Activated T-helper 17 cell treated with anti-CD3 and anti-CD28 coated beads, Interleukin-2, amount 50 U/mL, for 72 hours (primary cell): ENCODE measurements at regions not wholly inside any gene's neighbourhood (a gene's known extent, or its start where the extent isn't known, plus 50 kb on each side); places are given as distances from the start of the nearest gene placed in this dataset.

Experiments used
- ATAC-seq: fragments of 150-1000 bp; cut with Tn5 transposase; replicated peaks from 2 replicates; pipeline ENCODE4 v1.10.0; 2021; ENCODE audit warnings: mild to moderate bottlenecking, moderate library complexity
- H3K27ac Mint-ChIP-seq: one replicate; pipeline ENCODE4 v1.8.0; 2022; ENCODE audit warnings: mixed read lengths
- H3K27me3 Mint-ChIP-seq: one replicate; pipeline ENCODE4 v1.8.0; 2022; ENCODE audit warnings: mixed read lengths
- H3K36me3 Mint-ChIP-seq: one replicate; pipeline ENCODE4 v1.8.0; 2022; ENCODE audit warnings: low read depth, mild to moderate bottlenecking, mixed read lengths
- H3K4me1 Mint-ChIP-seq: one replicate; pipeline ENCODE4 v1.8.0; 2022; ENCODE audit warnings: mixed read lengths
- H3K4me3 Mint-ChIP-seq: one replicate; pipeline ENCODE4 v1.8.0; 2022; ENCODE audit warnings: mild to moderate bottlenecking, mixed read lengths
- H3K9me3 Mint-ChIP-seq: one replicate; pipeline ENCODE4 v1.8.0; 2022; ENCODE audit warnings: mixed read lengths

- H3K9me3 Mint-ChIP-seq, result peaks cover 12% of the 10 kb centered on the region
- H3K36me3 Mint-ChIP-seq, result no peaks in the 10 kb centered on the region
- H3K27me3 Mint-ChIP-seq, result no peaks in the 10 kb centered on the region
- no peak overlapping the region for H3K27ac Mint-ChIP-seq
- ATAC-seq, result no peak
- H3K4me3 Mint-ChIP-seq, result no peak overlapping the region
- no peaks in the 10 kb centered on the region for H3K4me1 Mint-ChIP-seq
Measured at GRCh38 chr14:42628602-42629001, 1021.9 kb downstream of the LRFN5 start.

DNA sequence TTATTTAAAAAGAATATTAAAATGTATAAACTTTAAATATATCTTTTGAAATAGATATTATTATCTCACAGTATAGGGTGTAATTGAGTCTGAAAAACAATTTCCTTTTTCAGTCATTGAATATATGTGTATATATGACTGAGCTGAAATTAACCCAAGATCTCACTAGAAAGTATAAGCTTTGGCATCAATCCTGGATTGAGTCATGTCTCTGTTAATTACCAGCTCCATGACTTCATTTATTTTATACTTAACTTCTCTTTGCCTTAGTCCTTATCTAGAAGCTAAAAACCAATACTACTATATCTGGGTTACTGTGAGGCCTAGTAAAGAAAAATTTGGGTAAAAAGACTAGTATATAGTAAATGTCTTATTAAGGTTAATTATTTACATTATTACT lies 1020.3 kb downstream of the LRFN5 start:
- H3K36me3 Mint-ChIP-seq, result no peaks in the 10 kb centered on the region
- no peak overlapping the region for H3K27ac Mint-ChIP-seq
- no peak for ATAC-seq
- H3K4me1 Mint-ChIP-seq, result no peaks in the 10 kb centered on the region
- H3K9me3 Mint-ChIP-seq, result peaks cover 7% of the 10 kb centered on the region
- H3K4me3 Mint-ChIP-seq, result no peak overlapping the region
- H3K27me3 Mint-ChIP-seq, result no peaks in the 10 kb centered on the region

- ATAC-seq, result no peak
- Mint-ChIP-seq H3K27me3 (no peaks in the 10 kb centered on the region), H3K4me1 (no peaks in the 10 kb centered on the region), H3K27ac (no peak overlapping the region), H3K36me3 (no peaks in the 10 kb centered on the region), H3K9me3 (peaks cover 7% of the 10 kb centered on the region), H3K4me3 (no peak overlapping the region)
Measured at GRCh38 chr14:42624980-42625761, 1018.5 kb downstream of the LRFN5 start.

- no peaks in the 10 kb centered on the region for H3K4me1 Mint-ChIP-seq
- H3K36me3 Mint-ChIP-seq, result no peaks in the 10 kb centered on the region
- H3K4me3 Mint-ChIP-seq, result no peak overlapping the region
- no peaks in the 10 kb centered on the region for H3K27me3 Mint-ChIP-seq
- H3K27ac Mint-ChIP-seq, result no peak overlapping the region
- H3K9me3 Mint-ChIP-seq, result peaks cover 12% of the 10 kb centered on the region
- no peak for ATAC-seq
Measured at GRCh38 chr14:42617005-42617404, 1010.3 kb downstream of the LRFN5 start.

- no peaks in the 10 kb centered on the region for H3K27me3 Mint-ChIP-seq
- no peaks in the 10 kb centered on the region for H3K4me1 Mint-ChIP-seq
- H3K4me3 Mint-ChIP-seq, result no peak overlapping the region
- H3K27ac Mint-ChIP-seq, result no peak overlapping the region
- no peaks in the 10 kb centered on the region for H3K36me3 Mint-ChIP-seq
- H3K9me3 Mint-ChIP-seq, result peaks cover 11% of the 10 kb centered on the region
- no peak for ATAC-seq
Measured at GRCh38 chr14:42606839-42607238, 1000.2 kb downstream of the LRFN5 start.

GRCh38 chr14:42602336-42602845 lies 995.7 kb downstream of the LRFN5 start:
- H3K4me1 Mint-ChIP-seq, result no peaks in the 10 kb centered on the region
- no peaks in the 10 kb centered on the region for H3K36me3 Mint-ChIP-seq
- ATAC-seq, result no peak
- no peaks in the 10 kb centered on the region for H3K27me3 Mint-ChIP-seq
- H3K4me3 Mint-ChIP-seq, result no peak overlapping the region
- H3K27ac Mint-ChIP-seq, result no peak overlapping the region
- peaks cover 8% of the 10 kb centered on the region for H3K9me3 Mint-ChIP-seq

- H3K27ac Mint-ChIP-seq, result no peak overlapping the region
- no peak for ATAC-seq
- no peaks in the 10 kb centered on the region for H3K27me3 Mint-ChIP-seq
- H3K4me1 Mint-ChIP-seq, result no peaks in the 10 kb centered on the region
- H3K4me3 Mint-ChIP-seq, result no peak overlapping the region
- H3K36me3 Mint-ChIP-seq, result no peaks in the 10 kb centered on the region
- peaks cover 21% of the 10 kb centered on the region for H3K9me3 Mint-ChIP-seq
Measured at GRCh38 chr14:42572032-42572431, 965.4 kb downstream of the LRFN5 start.

GRCh38 chr14:42569227-42569626 lies 962.6 kb downstream of the LRFN5 start:
- ATAC-seq, result no peak
- Mint-ChIP-seq H3K36me3 (no peaks in the 10 kb centered on the region), H3K4me3 (no peak overlapping the region), H3K4me1 (no peaks in the 10 kb centered on the region), H3K9me3 (peaks cover 12% of the 10 kb centered on the region), H3K27me3 (no peaks in the 10 kb centered on the region), H3K27ac (no peak overlapping the region)

- Mint-ChIP-seq H3K9me3 (peaks cover 8% of the 10 kb centered on the region), H3K27me3 (no peaks in the 10 kb centered on the region), H3K27ac (no peak overlapping the region), H3K36me3 (no peaks in the 10 kb centered on the region), H3K4me1 (no peaks in the 10 kb centered on the region), H3K4me3 (no peak overlapping the region)
- ATAC-seq, result no peak
Measured at GRCh38 chr14:42565556-42565955, 958.9 kb downstream of the LRFN5 start.

DNA sequence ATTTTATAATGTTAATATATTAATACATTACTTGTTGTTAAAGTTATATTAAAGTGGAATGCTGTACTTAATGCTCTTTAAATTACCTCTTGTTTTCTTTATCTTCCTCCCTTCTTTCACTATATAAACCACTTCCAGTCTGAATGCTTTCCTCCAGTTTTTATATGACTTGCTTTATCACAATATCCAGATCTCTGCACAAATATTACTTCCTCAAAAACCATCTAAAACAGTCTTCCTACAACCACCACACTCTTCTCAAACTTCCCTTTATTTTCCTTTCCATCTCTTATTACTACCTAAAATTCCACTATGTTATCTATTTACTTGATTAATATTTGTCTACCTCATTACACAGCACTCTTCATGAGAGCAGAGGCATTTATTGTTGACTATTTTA lies 956.6 kb downstream of the LRFN5 start:
- Mint-ChIP-seq H3K4me1 (no peaks in the 10 kb centered on the region), H3K9me3 (peaks cover 8% of the 10 kb centered on the region), H3K27ac (no peak overlapping the region), H3K27me3 (no peaks in the 10 kb centered on the region), H3K36me3 (no peaks in the 10 kb centered on the region), H3K4me3 (no peak overlapping the region)
- ATAC-seq, result no peak

GRCh38 chr14:42556551-42556950 lies 949.9 kb downstream of the LRFN5 start:
- no peak for ATAC-seq
- peaks cover 15% of the 10 kb centered on the region for H3K9me3 Mint-ChIP-seq
- no peaks in the 10 kb centered on the region for H3K36me3 Mint-ChIP-seq

DNA sequence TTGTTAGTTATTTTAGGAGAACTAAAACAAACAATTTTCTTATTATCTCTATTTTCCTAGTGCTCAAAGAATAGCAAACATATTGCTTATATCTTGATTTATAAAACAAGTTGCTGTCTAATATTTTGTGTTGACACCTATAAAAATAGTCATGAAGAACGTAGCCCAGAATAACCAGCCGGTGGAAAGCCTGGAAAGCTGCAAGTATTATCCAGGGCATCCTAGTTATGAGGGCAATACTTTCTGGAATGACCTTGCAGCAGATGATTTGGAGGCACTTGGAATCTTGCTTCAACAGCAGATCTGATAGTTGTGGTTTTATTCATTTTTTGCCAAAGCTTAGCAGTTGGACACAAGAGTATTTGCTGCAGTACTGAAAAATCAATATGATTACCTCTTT lies 948.7 kb downstream of the LRFN5 start:
- Mint-ChIP-seq H3K27me3 (no peaks in the 10 kb centered on the region), H3K9me3 (peaks cover 15% of the 10 kb centered on the region), H3K27ac (no peak overlapping the region), H3K36me3 (no peaks in the 10 kb centered on the region), H3K4me3 (no peak overlapping the region), H3K4me1 (no peaks in the 10 kb centered on the region)
- ATAC-seq, result no peak

More at GRCh38 chr14:42556551-42556950, 949.9 kb downstream of the LRFN5 start:
- H3K27ac Mint-ChIP-seq, result no peak overlapping the region
- H3K4me1 Mint-ChIP-seq, result no peaks in the 10 kb centered on the region
- no peaks in the 10 kb centered on the region for H3K27me3 Mint-ChIP-seq
- no peak overlapping the region for H3K4me3 Mint-ChIP-seq

GRCh38 chr14:42554091-42554490 lies 947.4 kb downstream of the LRFN5 start:
- Mint-ChIP-seq H3K36me3 (no peaks in the 10 kb centered on the region), H3K27ac (no peak overlapping the region), H3K27me3 (no peaks in the 10 kb centered on the region), H3K4me3 (no peak overlapping the region), H3K4me1 (no peaks in the 10 kb centered on the region), H3K9me3 (peaks cover 20% of the 10 kb centered on the region)
- ATAC-seq, result no peak

- peaks cover 24% of the 10 kb centered on the region for H3K9me3 Mint-ChIP-seq
- ATAC-seq, result no peak
- no peaks in the 10 kb centered on the region for H3K27me3 Mint-ChIP-seq
- no peaks in the 10 kb centered on the region for H3K4me1 Mint-ChIP-seq
- H3K36me3 Mint-ChIP-seq, result no peaks in the 10 kb centered on the region
- no peak overlapping the region for H3K27ac Mint-ChIP-seq
- no peak overlapping the region for H3K4me3 Mint-ChIP-seq
Measured at GRCh38 chr14:42550310-42550709, 943.6 kb downstream of the LRFN5 start.

DNA sequence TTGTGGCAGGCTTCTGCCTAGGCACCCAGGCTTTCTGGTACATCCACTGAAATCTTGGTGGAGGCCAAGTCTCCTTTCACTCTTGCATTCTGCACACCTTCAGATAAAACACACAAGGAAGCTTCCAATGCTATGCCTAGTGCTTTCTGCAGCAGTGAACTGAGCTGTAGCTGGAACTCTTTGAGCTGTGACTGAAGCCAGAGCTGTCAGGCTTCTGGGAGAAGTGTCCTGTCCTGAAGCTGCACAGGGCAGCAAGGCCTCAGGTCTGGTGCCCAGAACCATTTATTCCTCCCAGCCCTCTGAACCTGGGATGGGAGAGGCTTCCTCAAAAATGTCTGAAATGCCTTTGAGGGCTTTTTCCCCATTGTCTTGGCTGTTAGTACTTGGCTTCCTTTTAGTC lies 941.7 kb downstream of the LRFN5 start:
- Mint-ChIP-seq H3K27me3 (no peaks in the 10 kb centered on the region), H3K4me3 (no peak overlapping the region), H3K9me3 (peaks cover 18% of the 10 kb centered on the region), H3K27ac (no peak overlapping the region), H3K36me3 (no peaks in the 10 kb centered on the region), H3K4me1 (no peaks in the 10 kb centered on the region)
- no peak for ATAC-seq
